ENCODE measurements at regions not wholly inside any gene's neighbourhood (a gene's known extent, or its start where the extent isn't known, plus 50 kb on each side); places are given as distances from the start of the nearest gene placed in this dataset.

- TF ChIP-seq CTCF (IDR thresholded peaks at IDR 0.05; ENCODE audit: low read depth, low read length, poor library complexity, severe bottlenecking): no peak
- TF ChIP-seq EZH2phosphoT487 (IDR thresholded peaks at IDR 0.05; ENCODE audit: borderline replicate concordance, low read length): no peak
These were observed 282.4 kb downstream of the TEX29 start for GRCh38 chr13:111602874-111603273.

Data from DOHH2 (cell line).